ENCODE measurements at regions not wholly inside any gene's neighbourhood (a gene's known extent, or its start where the extent isn't known, plus 50 kb on each side); places are given as distances from the start of the nearest gene placed in this dataset.
"Not testable (repeated sequence)": the region's sequence is repeated elsewhere in the genome, so short reads cannot be mapped to it uniquely, and the experiment has no call there.

DNA sequence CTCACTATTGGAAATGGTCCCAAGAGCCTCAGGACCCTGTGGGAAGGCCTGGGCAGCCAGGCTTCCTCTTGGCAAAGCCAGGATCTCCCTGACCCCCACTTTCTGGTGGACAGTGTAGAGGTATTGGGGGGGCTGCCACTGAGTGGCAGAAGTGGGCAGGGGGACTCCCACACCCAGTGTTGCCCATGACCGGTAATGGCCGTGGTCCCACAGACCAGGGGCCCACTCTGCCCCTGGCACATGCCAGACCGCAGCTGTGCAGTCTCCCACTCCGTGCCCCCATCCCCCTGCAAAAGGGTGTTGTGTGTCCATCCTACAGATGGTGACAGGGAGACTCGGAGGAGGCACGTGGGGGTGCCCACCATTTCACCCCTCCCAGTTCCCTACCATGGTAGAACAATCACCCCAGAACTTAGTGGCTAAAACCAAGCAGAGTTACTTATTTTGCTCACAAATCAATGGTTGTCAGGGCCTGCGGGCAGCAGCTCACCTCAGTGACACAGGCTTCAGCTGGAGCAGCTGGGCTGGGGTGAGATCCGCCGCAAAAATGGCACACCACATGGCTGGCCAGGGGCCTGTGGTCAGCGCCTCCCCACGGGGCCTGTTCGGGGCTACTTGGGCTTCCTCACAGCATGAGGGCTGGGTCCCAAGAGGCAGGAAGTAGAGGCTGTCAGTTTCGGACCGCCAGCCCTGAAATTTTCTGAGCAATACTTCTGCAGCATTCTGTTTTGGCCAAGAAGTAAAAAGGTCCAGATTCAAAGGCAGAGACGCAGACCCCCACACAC is 59.0 kb upstream of the ZNF469 start:
- Mint-ChIP-seq H3K36me3 (no peaks in the 10 kb centered on the region), H3K4me3 (no peak overlapping the region), H3K9me3 (no peaks in the 10 kb centered on the region), H3K27ac (no peak overlapping the region), H3K27me3 (peaks cover 2% of the 10 kb centered on the region), H3K4me1 (no peaks in the 10 kb centered on the region)
- DNase-seq (ENCODE audit: low spot score in 2 of 2) (no peak), ATAC-seq (ENCODE audit: low read depth) (no peak)

DNA sequence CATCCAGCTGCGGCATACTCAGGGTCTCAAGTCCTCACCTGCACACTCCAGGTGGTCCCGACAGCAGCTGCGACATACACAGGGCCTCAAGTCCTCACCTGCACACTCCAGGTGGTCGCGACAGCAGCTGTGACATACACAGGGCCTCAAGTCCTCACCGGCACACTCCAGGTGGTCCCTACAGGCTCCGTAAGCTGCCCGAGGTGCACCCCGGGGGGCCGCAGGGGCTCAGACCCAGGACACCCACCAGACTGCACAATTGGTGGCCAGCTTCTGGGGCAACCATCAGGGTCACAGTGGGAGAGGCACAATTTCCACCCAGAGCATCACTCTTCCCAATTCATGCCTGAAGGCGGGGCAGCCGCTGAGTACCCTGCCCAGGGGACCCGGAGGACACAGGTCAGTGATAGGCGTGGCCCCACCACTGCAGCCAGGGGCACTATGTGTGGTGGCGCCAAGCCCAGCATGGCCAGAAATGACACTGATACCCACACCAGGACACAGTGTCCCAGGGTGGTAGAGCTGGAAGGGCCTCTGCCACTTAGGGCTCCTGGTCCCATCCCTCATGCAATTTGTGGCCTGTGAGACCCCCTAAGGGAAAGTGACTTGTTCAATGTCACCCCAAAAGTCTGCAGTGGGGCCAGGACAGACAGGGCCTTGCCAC is 57.5 kb upstream of the ZNF469 start:
- no peaks in the 10 kb centered on the region for H3K9me3 Mint-ChIP-seq
- no peaks in the 10 kb centered on the region for H3K4me1 Mint-ChIP-seq
- H3K27me3 Mint-ChIP-seq, result peaks cover 2% of the 10 kb centered on the region
- no peaks in the 10 kb centered on the region for H3K36me3 Mint-ChIP-seq
- no peak overlapping the region for H3K27ac Mint-ChIP-seq
- ATAC-seq (ENCODE audit: low read depth), result no peak
- no peak overlapping the region for H3K4me3 Mint-ChIP-seq
- DNase-seq (ENCODE audit: low spot score in 2 of 2), result no peak

DNA sequence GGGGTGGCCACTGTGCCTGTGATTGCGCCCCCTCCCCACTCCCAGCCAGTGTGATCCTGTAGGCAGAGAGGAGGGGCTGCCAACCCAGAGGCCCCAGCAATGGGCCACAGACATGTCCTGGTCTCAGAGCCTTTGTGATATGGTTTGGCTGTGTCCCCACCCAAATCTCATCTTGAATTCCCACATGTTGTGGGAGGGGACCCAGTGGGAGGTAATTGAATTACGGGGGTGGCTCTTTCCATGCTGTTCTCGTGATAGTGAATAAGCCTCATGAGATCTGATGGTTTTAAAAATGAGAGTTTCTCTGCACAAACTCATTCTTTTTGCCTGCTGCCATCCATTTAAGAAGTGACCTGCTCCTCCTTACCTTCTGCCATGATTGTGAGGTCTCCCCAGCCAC is 56.8 kb upstream of the ZNF469 start:
- Mint-ChIP-seq H3K4me3 (no peak overlapping the region), H3K36me3 (no peaks in the 10 kb centered on the region), H3K9me3 (no peaks in the 10 kb centered on the region), H3K27ac (no peak overlapping the region), H3K4me1 (no peaks in the 10 kb centered on the region), H3K27me3 (peaks cover 2% of the 10 kb centered on the region)
- no peak for DNase-seq (ENCODE audit: low spot score in 2 of 2)
- no peak for ATAC-seq (ENCODE audit: low read depth)

DNA sequence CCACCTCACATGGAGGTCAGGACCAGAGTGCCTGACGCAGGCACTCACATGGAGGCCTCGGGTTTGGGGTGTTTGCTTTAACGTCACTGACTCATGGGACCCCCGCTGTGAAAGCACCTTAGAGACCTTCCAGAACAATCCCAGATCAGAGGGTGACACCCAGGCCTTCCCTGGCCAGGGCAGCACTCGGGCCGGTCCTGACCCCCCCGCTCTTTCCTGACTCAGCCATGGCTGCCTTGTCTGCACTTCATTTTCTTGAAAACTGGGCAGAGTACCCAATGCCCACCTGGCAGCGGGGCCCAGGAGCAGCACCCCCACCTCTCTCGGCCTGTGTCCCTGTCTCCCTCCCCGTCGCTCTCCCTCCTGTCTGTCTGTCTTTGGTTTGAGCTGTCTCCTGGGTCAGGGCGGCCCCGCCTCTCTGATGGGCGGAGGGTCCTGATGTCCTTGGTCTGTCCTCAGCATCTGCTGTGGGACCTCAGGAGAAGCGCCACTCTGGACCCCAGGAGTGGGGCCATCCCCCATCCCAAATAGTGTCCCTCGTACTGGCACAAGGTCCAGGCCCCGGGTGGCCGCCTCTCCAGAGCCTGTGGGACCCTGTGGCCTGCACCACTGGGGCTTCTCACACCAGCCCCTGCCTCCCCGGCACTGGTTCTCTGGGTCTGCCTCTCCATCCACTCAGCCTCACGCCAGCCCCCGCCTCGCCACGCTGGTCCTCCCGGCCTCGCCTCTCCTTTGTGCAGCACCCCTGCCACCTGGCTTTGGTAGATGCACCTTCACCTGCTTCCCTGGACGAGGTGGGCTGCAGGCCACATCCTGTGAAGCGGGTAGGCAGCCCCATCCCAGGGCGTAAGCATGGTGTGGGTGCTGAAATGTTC is 55.9 kb upstream of the ZNF469 start:
- Mint-ChIP-seq H3K4me3 (no peak overlapping the region), H3K4me1 (no peaks in the 10 kb centered on the region), H3K36me3 (no peaks in the 10 kb centered on the region), H3K9me3 (no peaks in the 10 kb centered on the region), H3K27ac (no peak overlapping the region), H3K27me3 (peaks cover 2% of the 10 kb centered on the region)
- ATAC-seq (ENCODE audit: low read depth), result no peak
- DNase-seq (ENCODE audit: low spot score in 2 of 2), result no peak

DNA sequence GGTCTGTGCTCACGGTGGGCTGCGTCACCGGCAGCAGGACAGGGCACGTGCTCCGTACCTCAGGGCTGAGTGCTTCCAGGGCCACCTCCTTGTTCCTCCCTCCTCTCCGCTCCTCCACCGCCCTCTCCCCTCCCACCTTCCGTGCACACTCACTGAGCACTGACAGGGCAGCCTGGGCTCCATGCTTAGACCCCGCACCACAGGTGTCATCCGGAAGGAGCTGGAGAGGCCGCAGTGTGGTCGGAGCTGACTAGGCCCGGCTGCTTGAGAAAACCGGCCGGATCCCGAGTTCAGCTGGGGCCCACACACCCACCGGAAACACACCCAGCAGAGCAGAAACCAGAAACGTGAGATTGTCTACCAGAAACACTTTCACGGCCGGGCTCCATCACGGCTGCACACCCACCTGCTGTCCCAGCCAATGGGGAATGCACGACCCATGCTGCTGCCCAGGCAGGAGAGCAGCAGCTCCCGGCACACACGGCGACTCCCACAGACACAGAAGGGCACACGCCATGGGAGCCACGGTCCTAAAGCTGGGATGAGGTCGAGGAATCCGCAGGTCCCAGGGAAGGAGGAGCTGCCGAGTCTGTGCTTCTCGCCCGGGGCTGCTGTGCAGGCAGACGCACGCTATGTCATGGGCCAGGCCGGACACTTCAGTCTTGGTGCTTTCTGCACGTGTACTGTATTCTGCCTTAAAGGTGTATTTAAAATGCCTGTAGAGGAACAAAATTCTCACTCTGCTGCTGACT is 55.0 kb upstream of the ZNF469 start:
- H3K9me3 Mint-ChIP-seq, result no peaks in the 10 kb centered on the region
- ATAC-seq (ENCODE audit: low read depth), result no peak

DNA sequence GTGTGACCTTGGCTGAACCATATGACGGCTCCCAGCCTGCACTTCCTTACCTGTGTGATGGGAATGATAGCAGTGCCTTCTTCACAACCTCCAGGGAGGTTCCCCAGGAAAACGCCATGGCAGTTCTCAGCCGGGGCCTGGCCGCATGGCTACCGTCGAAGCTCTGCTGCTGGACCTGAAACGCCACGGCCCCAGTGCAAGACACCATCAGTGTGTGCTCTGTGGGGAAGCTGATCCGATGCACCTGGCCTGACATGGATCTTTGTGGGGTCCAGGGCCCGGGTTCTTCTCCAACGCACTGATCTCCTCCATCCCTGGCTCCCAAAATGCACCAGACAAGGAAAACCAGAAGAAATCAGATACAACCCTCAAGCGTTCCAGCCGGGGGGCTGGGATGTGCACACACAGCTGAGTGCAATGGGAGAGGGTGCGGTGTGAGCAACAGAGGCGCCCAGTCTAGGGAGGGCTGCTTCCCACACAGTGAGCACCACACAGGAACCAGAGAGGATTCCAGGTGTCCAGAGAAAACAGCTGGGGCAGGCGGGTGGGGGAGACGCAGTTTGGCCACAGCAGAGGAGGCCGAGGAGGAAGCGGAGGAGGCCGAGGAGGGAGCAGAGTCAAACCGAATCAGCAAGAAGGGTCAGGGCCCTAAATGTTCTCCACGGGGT is 54.3 kb upstream of the ZNF469 start:
- H3K4me3 Mint-ChIP-seq, result no peak overlapping the region
- H3K27ac Mint-ChIP-seq, result no peak overlapping the region
- H3K9me3 Mint-ChIP-seq, result no peaks in the 10 kb centered on the region
- no peaks in the 10 kb centered on the region for H3K36me3 Mint-ChIP-seq
- H3K4me1 Mint-ChIP-seq, result peaks cover under 1% of the 10 kb centered on the region
- peaks cover 2% of the 10 kb centered on the region for H3K27me3 Mint-ChIP-seq
- DNase-seq (ENCODE audit: low spot score in 2 of 2) (no peak), ATAC-seq (ENCODE audit: low read depth) (no peak)

More for the DNA sequence above, 55.0 kb upstream of the ZNF469 start:
- H3K27me3 Mint-ChIP-seq, result peaks cover 2% of the 10 kb centered on the region
- no peaks in the 10 kb centered on the region for H3K4me1 Mint-ChIP-seq
- H3K27ac Mint-ChIP-seq, result no peak overlapping the region
- H3K4me3 Mint-ChIP-seq, result no peak overlapping the region
- DNase-seq (ENCODE audit: low spot score in 2 of 2), result no peak
- H3K36me3 Mint-ChIP-seq, result no peaks in the 10 kb centered on the region

DNA sequence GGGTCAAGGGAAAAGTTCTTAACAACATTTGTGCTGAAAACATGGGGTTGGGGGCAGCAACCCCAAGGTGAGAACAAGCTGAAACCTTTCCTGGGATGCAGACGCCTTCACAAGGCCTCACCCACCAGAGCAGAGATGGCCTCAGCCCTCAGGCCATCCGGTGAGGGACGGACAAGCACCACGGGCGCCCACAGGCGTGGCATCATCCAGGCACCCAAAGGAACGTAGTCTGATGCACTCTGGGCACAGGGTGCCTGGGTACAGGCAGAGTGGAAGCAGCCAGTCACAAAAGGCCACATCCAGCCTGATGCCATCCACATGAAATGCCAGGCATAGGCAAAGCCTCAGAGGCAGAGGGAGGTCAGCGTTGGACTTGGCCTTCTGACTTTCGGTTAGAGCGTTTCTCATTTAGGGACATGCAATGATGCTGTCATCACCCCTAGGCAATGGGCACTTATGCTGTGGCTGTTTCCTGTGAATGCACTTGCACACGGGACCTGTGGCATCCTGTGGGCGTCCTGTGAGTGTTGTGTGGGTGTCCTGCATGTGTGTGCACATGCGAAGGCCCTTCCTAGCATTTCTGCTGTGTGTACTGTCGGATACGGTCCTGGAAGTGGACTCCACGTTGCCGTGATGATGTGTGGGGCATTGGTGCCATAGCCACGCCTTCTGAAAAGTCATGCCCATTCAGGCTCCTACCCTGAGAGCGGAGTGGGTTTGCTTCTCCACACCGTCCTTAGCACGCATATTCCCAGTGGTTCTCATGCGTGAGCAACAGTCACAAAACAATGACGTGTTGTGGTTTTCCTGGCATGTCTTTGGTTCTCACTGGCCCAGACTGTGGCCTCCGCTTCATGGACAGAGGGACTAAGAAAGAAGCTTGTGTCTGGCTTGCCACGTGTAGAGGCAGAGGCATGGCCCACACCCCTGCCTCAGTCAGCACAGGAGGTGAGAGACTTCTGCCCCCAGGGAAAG is 52.7 kb upstream of the ZNF469 start:
- DNase-seq (ENCODE audit: low spot score in 2 of 2), result no peak
- Mint-ChIP-seq H3K27me3 (peaks cover 11% of the 10 kb centered on the region), H3K4me1 (peaks cover 7% of the 10 kb centered on the region), H3K27ac (no peak overlapping the region), H3K36me3 (no peaks in the 10 kb centered on the region), H3K4me3 (no peak overlapping the region), H3K9me3 (no peaks in the 10 kb centered on the region)
- ATAC-seq (ENCODE audit: low read depth), result no peak

DNA sequence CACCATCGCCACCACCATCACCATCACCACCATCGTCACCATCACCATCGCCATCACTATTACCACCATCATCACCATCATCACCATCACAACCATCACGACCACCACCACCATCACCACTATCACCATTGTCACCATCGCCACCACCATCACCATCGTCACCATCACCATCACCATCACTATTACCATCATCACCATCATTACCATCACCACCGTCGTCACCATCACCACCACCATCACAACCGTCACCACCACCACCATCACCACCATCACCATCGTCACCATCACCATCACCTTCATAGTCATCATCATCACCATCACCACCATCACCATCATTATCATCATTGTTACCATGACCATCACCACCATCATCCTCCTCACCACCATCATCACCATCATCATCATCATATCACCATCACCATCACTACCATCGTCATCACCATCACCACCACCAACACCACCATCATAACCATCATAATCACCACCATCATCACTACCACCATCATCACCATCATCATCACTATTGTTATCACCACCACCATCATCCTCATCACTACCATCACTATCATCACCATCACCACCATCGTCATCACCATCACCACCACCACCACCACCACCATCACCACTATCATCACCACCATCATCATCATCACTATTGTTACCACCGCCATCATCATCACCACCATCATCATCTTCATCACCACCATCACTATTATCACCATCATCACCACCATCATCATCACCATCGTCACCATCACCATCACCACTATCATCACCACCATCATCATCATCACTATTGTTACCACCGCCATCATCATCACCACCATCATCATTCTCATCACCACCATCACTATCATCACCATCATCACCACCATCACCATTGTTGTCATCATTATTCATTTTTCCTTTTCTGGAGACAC is 51.5 kb upstream of the ZNF469 start:
- Mint-ChIP-seq H3K4me1 (peaks cover 7% of the 10 kb centered on the region), H3K36me3 (no peaks in the 10 kb centered on the region), H3K9me3 (peaks cover 2% of the 10 kb centered on the region), H3K27ac (no peak overlapping the region), H3K27me3 (peaks cover 11% of the 10 kb centered on the region), H3K4me3 (no peak overlapping the region)
- DNase-seq (ENCODE audit: low spot score in 2 of 2), result no peak
- no peak for ATAC-seq (ENCODE audit: low read depth)

DNA sequence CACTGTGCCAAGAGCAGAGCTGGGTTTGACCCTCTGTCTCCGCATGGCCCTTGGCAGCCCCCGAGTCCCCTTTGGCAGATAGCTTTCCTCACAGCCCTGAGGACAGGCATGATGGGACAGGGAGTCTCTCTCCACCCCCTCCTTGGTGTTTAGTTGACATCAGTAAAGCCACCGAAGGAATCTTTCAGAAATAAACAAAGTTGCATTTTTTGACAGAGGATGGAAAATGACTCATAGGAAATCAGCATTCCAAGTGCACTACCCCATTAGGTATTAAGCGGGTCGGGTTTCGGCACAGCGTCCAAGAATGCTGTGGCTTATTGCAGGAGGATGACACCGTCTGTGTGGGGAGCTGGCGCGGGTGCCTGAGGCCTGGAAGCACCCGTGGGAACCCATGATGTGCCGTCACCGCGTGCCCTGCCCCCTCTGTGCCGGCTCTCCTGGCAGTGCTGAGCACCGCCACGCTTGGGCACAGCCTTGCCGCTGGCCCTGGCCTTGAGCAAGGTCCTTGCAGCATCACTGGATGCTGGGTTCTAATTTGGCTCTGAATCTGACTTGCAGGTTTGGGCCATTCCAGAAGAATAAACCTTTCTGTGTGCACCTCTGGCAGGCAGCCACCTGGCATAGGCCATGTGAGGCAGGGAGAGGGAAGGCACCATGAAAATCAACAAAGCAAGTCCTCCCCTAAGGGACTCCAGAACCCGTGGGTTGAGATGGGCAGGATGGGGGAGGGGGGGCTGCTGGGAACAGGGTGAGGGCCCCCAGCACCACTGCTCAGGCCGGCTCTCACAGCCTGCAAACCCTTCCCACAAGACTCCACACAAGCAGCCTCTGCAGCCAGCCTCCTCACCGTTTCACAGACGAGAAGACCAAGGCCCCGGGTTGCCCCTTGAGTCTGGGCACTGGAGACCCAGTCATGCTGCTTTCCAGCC is 50.5 kb upstream of the ZNF469 start:
- Mint-ChIP-seq H3K4me3 (no peak overlapping the region), H3K27ac (no peak overlapping the region), H3K27me3 (peaks cover 9% of the 10 kb centered on the region), H3K4me1 (peaks cover 7% of the 10 kb centered on the region), H3K36me3 (no peaks in the 10 kb centered on the region), H3K9me3 (peaks cover 2% of the 10 kb centered on the region)
- ATAC-seq (ENCODE audit: low read depth) (no peak), DNase-seq (ENCODE audit: low spot score in 2 of 2) (no peak)

DNA sequence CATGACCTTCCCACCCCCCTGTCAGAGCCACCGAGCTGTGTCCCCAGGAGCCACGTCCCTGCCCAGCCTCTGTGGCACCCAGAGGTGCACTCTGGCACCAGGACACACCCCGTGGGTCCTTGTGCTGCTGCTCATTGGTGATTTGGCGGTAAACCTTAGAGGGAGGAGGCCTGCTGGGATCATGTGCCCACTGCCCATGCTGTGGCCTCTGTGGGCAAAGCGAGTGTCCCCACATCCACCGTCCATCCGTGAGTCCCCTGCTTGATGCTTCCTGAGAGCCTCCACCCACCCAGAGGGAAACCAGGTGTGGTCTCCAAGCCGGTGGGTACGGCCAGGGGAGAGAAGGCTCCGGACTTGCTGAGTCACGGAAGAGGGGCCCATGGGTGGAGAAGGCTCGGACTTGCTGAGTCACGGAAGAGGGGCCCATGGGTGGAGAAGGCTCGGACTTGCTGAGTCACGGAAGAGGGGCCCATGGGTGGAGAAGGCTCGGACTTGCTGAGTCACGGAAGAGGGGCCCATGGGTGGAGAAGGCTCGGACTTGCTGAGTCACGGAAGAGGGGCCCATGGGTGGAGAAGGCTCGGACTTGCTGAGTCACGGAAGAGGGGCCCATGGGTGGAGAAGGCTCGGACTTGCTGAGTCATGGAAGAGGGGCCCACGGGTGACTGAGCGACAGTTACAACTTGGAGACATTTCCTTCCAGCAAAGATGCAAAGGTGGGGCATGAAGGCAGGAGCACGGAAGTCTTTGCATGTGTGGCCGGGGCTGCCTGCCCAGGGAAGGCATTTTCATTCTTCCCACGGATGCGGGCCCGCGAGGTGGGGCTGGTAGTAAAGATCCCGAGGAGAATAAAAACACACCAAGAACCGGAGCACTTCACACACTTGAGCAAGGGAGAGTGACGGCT is 49.6 kb upstream of the ZNF469 start:
- H3K4me1 Mint-ChIP-seq; H3K27me3 Mint-ChIP-seq; H3K9me3 Mint-ChIP-seq; H3K4me3 Mint-ChIP-seq; DNase-seq (ENCODE audit: low spot score in 2 of 2); H3K36me3 Mint-ChIP-seq; ATAC-seq (ENCODE audit: low read depth): not testable (repeated sequence)
- H3K27ac Mint-ChIP-seq, result peak overlapping the region; percentile 10

Data from memory B cell (primary cell).